DMS 273 (cell line): ENCODE measurements at regions not wholly inside any gene's neighbourhood (a gene's known extent, or its start where the extent isn't known, plus 50 kb on each side); places are given as distances from the start of the nearest gene placed in this dataset.
"Not testable (repeated sequence)": the region's sequence is repeated elsewhere in the genome, so short reads cannot be mapped to it uniquely, and the experiment has no call there.

Source experiments
- DNase-seq: peaks from one replicate; lab custom pipeline; 2025; ENCODE audit not compliant: unreplicated experiment; lab: John Stamatoyannopoulos, UW

GRCh38 chr7:138313829-138314178 is 146.3 kb upstream of the TRIM24 start:
- no peak for DNase-seq

GRCh38 chr7:138316421-138317043 is 143.5 kb upstream of the TRIM24 start:
- no peak for DNase-seq

- DNase-seq, result no peak
Observed at GRCh38 chr7:138317044-138317596, 142.9 kb upstream of the TRIM24 start.

GRCh38 chr7:138324941-138325340 is 135.1 kb upstream of the TRIM24 start:
- DNase-seq, result peak; percentile 88

DNA sequence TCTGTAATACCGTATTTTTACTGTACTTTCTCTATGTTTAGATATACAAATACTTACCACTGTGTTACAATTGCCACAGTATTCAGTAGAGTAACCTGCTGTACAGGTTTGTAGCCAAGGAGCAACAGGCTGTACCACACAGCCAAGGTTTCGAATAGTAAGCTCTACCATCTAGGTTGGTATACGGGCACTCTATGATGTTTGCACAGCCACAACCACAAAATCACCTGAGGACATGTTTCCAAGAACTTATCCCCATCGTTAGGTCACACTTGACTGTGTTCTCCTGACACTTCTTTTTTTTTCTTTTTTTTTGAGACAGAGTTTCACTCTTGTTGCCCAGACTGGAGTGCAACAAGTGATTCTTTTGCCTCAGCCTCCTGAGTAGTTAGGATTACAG is 134.6 kb upstream of the TRIM24 start:
- no peak for DNase-seq

DNA sequence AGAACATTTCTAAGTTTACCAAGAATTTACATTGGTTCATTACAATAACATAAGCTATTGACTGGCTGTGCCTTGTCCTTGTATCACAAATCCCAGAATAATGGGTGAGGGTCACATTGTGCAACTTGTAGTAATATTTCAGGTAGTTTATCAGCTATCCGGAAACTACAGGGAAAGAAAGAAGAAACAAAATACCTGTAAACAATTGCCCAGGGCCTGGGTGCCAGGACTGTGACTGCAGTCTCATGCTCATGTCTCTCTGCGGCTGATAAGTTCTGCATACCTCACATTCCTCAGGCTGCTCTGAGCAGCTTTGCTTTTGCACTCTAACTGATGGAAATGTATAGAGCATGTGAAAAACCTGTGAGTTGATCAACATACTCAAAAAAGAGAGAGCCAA is 131.8 kb upstream of the TRIM24 start:
- DNase-seq, result no peak

DNA sequence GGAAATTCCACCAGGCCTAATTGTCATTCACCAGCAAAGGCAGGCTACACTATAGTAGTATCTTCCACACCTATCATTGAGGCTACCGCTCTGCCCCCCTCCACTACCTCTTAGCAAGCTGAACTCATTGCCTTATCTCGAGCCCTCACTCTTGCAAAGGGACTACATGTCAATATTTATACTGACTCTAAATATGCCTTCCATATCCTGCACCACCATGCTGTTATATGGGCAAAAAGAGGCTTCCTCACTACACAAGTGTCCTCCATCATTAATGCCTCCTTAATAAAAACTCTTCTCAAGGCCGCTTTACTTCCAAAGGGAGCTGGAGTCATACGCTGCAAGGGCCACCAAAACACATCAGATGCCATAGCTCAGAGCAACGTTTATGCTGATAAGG is 127.2 kb upstream of the TRIM24 start:
- not testable (repeated sequence) for DNase-seq

DNA sequence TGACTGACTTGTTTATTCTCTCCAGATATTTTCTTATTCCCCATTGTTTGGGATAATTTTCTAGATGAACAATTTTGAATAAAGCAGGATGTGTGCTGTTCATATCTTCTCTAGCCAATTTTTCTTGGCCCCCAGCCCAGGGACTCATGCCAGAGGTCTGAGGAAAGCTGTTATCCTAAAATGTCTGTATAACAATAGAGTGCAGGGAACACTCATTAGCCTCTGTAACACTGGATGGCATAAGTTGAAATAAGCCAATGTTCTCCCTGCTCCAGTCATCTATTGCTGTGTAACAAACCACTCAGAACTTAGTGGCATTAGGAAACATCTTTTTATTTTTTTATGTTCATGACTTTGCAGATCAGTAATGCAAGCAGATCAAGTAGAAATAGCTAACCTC is 121.7 kb upstream of the TRIM24 start:
- DNase-seq, result peak; percentile 45

DNA sequence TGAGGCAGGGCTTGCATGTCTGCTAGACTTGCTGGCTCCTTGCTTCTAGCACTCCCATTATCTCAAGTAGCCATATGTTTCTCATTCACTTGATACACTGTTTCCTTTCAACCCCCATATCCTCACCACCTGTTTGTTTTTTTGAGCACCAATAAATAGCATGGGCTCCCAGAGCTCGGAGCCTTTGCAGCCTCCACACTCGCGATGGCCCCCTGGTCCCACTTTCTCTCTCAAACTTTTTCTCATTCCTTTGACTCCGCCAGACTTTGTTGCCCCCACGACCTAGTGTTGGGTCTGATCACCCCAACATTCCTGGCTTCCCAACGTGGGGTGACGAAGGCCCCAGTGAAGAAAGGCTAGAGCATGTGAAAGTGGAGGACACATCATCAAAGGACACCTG is 120.8 kb upstream of the TRIM24 start:
- DNase-seq, result peak; percentile 40

- no peak for DNase-seq
Observed at GRCh38 chr7:138342990-138343389, 117.1 kb upstream of the TRIM24 start.

GRCh38 chr7:138345567-138345966 is 114.5 kb upstream of the TRIM24 start:
- peak; percentile 53 for DNase-seq

GRCh38 chr7:138346975-138347374 is 113.1 kb upstream of the TRIM24 start:
- DNase-seq, result no peak

DNA sequence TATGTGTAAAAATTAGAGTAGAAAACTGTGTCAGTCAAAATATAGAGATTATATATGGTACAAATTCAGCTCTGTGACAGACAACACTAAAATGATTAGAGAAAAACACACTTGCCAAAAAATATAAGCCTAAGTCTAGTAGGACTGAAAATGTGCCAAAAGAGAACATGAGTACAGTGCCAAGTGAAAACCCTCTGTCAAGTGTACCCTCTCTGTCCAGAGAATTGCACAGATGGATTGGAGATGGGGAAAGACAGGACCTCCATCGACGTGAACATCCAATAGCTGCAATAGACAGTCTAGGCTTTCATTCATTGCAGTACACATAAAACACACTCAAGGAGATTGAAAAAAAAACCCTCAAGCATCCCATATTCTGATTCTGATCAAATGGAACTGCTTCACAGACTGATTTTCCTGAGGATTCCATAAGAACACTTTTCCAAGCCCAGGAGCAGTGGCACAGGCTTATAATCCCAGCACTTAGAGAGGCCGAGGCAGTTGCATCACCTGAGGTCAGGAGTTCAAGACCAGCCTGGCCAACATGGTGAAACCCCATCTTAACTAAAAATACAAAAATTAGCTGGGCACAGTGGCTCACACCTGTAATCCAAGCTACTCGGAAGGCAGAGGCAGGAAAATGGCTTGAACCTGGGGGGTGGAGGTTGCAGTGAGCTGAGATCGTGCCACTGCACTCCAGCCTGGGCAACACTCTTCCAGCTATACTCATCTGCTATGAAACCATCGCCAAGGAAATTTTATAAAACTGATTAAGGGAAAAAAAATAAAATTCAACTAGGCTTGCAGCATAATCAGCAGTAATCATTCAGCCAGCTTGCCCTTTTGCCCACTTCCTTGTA is 110.0 kb upstream of the TRIM24 start:
- DNase-seq, result no peak

- DNase-seq, result no peak
Observed at GRCh38 chr7:138350701-138351357, 109.2 kb upstream of the TRIM24 start.

GRCh38 chr7:138352570-138353461 is 107.2 kb upstream of the TRIM24 start:
- DNase-seq, result no peak

- no peak for DNase-seq
Observed at GRCh38 chr7:138354066-138354465, 106.0 kb upstream of the TRIM24 start.

GRCh38 chr7:138355254-138355653 is 104.8 kb upstream of the TRIM24 start:
- no peak for DNase-seq

GRCh38 chr7:138358850-138359341 is 101.2 kb upstream of the TRIM24 start:
- DNase-seq, result no peak

GRCh38 chr7:138359870-138360559 is 100.0 kb upstream of the TRIM24 start:
- no peak for DNase-seq

GRCh38 chr7:138363721-138364120 is 96.3 kb upstream of the TRIM24 start:
- no peak for DNase-seq
